HG03108 (cell line): ENCODE measurements at regions not wholly inside any gene's neighbourhood (a gene's known extent, or its start where the extent isn't known, plus 50 kb on each side); places are given as distances from the start of the nearest gene placed in this dataset.

Experiments used
- ATAC-seq: cut with Tn5 transposase; IDR thresholded peaks from one replicate; pipeline ENCODE4 v1.9.1; 2021; ENCODE audit warnings: moderate library complexity; ENCODE audit not compliant: unreplicated experiment

DNA sequence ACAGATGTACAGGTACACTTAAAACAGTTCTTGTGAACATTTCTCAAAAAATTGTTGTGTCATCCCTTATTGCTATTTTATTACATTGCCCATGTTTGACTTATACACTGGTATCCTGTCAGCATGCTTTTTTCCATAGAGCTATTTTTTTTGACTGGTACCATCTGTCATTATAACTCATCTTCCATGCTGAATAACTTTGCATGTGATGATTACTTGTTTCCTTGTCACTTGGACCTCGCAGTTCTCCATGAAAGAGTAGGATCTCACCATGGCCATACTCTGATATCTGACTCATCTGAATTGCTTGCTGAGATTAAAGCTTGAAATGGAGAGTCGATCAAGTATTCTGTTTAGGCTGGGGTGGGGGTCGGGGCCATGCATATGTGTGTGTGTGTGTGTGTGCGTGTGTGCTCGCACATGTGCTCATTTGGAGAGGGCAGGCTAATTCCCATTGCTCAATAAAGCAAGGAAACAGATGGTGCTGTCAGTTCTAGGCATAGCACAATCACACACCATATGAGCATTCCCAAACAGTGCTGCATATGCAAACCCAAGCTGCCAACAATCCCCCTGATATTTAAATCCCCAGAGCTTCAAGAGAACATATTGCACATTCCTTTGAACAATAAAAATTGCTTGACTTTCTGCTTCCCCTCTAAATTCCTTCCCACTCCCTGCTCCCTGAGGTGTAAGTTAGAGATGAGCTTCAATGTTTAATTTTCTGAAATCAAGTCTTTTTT lies 62.9 kb downstream of the NHLRC3 start:
- ATAC-seq: no peak

DNA sequence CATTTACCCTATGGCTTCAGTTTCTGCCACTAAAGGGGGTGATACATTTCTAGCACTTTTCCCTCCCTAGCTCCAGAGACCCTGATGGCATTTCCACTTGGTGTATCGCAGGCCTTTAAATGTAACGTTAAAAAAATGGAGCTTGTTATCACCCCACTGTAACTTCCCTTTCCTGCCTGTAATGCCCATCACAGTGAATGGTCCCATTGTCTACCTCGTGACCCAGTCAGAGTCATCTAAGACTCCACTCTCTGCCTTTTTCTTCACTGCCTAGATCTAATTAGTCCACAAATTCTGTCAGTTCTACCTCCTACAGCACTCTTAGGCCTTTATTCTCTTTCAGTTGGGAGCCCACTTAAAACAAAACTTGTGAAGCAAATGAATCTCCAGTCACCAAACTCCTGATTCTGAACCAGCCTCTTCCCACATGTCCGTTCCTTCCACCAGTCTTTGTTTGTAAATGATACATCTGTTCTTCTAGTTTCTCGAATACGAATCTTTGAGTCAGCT lies 64.8 kb downstream of the NHLRC3 start:
- ATAC-seq: no peak

DNA sequence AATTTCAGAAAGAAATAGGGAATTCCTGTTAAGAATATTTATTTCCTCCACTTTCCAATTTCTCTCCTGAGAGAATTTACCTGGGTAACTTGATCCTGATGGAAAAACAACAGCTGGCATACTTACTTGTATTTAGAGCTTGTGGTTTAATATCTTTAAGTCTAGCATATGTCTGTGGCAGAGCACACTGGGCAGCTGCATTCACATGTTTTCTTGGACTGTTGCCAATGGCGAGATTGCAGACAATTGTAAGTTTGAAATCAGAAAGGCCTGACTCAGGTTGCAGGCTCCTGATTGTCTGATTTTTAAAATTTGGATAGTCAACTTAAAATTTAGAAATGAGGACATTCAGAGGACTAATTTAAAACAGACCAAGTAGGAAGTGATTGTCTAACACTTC lies 66.9 kb downstream of the NHLRC3 start:
- no peak for ATAC-seq

GRCh38 chr13:39106216-39107005 lies 68.2 kb downstream of the NHLRC3 start:
- no peak for ATAC-seq

DNA sequence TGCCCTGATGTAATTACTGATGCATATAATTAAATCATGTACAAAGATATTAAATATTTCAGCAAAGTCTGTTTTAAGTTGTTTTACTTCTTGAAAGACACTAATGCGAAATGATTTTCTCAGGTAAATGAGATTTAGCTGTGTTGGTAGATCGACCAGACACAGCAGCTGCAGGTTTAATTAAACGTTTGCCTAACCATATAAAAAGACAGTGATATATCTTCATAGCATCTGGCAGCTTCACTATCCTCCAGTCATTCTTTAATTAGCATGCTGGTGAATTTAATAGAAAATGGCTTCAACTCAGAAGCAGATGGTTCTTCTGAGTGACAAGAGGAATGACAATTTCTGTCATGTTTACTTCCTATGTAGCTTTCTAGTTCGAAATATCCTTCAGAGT lies 69.3 kb downstream of the NHLRC3 start:
- no peak for ATAC-seq

DNA sequence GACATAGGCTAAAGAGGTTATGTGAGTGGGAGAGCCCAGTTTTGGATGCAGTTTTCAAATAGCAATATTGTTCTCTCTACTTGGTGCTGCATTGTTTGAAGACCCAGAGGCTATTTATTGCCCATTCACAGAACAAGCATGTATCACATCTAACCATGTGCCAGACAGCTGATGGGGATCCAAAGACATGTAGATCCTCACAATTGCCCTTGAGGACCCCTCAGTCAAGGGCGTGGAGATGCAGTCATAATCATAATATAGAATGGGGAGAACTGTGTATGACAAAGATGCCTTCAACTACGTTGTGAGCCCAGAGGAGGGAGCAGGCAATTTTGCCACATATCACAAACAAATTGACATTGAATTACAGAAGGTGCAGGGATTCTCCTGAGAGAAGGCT lies 70.5 kb downstream of the NHLRC3 start:
- no peak for ATAC-seq

- ATAC-seq: no peak
These were observed 72.4 kb downstream of the NHLRC3 start for GRCh38 chr13:39110518-39111097.

DNA sequence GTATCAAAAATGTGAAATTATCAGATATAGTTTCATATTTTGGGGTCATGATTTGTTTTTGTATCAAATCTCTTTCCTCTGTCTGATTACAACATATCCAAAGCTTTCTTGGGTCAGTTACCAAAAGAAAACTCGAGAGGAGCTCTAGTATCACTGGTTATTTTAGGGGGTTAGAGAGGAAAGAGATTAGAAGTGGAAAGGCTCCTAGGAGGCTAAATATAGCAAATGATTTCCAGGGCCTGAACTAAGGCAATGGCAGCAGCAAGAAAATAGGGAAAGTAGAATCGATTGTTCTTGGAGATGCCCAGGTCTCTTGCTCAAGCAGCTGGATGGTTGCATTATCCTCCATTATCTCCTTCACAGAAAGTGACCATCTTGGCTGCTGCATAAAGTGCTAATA lies 72.9 kb downstream of the NHLRC3 start:
- no peak for ATAC-seq

DNA sequence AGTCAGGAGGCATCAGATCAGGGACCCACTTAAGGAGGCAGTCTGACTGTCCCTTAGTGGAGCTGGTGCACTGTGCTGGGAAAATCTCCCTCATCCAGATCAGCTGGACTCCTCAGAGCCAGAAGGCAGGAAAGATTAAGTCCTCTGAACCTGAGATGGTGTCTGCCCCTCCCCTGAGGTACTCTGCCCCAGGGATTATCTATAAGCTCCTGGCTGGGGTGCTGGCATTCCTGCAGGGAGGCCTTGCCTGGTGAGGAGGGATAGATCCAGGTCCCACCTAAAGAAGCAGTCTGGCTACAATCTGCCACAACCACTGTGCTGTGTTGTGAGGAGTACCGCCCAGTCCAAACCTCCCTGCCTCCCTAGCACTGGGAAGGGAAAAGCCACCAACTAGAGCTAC lies 81.2 kb downstream of the NHLRC3 start:
- no peak for ATAC-seq

- ATAC-seq: no peak
These were observed 85.3 kb downstream of the NHLRC3 start for GRCh38 chr13:39123578-39123977.

GRCh38 chr13:39129213-39129612 lies 91.0 kb downstream of the NHLRC3 start:
- ATAC-seq: no peak

DNA sequence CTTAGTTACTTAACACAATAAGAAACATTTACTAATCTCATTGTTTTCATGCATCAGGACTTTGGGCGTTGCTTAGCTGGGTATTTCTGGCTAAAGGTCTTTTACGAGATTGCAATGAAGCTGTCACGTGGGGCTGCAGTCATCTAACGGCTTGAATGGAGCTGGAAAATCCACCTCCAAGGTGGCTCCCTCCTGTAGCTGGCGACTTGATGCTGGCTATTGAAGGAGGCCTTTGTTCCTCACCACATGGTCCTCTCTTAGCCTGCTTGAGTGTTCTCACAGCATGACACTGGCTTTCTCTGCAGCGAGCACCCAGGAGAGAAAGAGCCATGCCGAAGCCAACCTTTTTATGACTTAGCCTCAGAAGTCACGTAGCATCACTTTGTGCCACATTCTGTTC lies 92.0 kb downstream of the NHLRC3 start:
- ATAC-seq: no peak

DNA sequence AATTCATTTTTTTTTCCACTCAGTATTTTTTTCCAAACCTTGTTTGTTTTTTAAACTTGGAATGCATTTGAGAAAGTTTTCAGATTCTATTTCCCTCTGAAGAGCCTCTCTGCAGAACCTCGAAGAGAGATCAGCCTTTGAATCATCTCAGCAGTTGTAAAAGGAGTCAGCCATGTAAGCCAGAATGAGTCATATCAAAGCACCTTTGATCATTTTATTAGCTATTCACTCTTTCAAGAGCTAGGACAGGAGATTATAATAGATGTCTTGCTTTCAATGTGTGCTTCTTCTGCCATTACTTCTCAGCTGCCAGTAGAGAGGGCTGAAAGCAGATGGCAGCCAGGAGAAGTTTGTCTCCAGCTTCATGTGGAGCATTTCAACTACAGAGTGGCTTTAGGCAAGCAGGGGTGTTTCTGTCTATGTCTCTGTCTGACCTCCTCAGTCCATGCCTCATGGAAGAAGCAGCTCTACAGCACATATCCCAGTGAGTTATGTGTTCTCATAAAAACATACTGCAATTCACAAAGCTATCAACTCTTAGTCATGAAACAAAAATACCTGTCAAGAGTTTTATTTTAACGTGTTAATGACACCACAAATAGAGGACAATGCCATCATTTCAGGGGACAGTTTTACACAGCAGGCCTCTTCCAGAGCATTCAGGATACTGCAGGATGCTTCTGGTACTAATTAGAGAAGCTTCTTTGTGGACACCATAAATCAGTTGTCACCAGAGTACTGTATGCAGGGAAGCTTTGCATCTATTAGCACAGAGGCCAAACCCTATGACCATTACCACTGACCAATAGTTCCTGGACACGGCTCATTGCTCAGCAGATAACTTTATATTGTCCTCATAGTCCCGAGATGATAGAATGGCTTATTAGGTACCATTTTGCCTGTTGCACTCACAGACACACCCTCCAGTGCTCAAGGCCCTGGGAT lies 94.3 kb downstream of the NHLRC3 start:
- no peak for ATAC-seq

DNA sequence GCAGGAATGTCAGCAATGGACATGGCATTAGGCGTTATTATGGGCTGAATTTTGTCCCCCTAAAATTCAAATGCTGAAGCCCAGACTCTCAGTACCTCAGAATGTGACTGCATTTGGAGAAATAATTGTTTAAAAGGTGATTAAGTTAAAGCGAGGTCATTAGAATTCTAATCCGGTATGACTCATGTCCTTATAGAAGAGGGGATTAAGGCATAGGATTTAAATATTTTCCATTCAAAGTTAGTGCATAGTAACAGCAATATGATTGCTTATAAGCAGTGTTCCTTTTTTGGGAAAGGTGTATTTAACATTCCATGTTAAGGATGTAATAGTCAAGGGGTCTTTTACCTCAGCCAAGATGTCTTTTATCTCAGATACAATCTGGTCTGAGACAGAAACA lies 95.5 kb downstream of the NHLRC3 start:
- ATAC-seq: no peak

GRCh38 chr13:39134574-39134973 lies 96.3 kb downstream of the NHLRC3 start:
- no peak for ATAC-seq

DNA sequence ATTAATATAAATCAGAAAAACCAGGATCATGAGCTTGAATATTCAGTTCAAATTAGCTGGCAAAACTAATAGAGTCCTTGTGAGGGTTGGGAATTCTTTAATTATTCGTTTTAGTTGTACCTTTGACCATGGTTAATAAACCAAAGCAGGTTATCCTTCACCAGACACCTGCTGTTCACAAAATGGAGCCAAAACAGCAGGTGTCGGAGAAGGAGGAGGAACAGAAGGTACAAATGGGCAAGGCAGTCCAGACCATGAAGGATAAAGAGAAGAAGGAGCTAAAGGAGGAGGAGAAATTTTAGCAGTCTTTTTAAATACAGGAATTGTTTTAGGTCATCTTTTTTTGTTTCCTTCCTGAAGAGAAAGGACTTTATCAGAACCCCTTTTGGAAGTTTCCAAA lies 106.1 kb downstream of the NHLRC3 start:
- no peak for ATAC-seq

DNA sequence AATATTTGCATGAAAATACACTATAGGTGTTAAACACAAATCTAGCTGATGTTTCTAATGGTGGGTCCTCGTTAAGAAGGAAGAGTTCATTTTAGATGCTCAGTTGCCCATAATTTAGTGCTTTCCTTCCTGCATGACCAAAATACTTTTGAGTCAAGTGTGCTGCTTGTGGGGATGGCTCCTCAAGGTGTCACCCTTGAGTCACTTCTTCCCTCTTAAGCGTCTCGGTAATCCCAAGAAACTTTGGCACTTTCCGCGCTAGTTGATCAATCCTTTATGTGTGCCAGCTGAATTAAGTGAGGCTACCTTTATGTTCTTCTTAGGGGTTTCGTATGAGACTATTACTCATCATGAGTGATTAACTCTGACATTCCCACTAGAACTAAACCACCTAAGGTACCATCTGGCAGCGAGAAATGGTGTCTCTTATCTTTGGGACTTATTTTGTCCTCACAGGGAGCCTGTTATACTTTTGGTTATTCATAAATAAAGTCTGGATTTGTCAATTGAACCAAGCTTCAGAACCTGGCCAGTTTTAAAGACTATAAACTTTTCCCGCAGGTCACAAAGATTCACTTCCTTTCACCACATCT lies 106.8 kb downstream of the NHLRC3 start:
- no peak for ATAC-seq

- ATAC-seq: no peak
These were observed 110.3 kb downstream of the NHLRC3 start for GRCh38 chr13:39148513-39148961.

- ATAC-seq: no peak
These were observed 111.6 kb downstream of the NHLRC3 start for GRCh38 chr13:39149896-39150295.

DNA sequence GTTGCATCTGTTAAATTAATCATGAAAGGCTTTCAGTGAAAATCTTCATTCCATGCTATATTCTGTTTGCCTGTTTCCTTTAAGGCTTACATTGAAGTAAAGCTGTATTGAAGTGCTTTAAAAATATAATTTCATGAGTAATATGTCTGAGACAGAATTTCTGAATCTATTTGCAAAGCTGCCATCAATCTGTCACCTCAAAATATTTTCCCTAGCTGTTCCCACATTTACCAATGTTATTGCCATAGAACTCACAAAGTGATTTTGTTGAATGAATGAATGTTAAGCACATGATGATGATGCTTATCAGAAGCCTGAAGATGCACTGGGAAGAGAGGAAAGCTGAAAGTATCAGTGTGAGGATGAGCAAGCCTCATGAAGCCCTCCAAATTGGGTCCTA lies 115.8 kb downstream of the NHLRC3 start:
- no peak for ATAC-seq
